ENCODE measurements at regions not wholly inside any gene's neighbourhood (a gene's known extent, or its start where the extent isn't known, plus 50 kb on each side); places are given as distances from the start of the nearest gene placed in this dataset.

GRCh38 chr12:67735868-67736267, 87.3 kb downstream of the DYRK2 start:
- no peak for TF ChIP-seq CTCF (IDR thresholded peaks at IDR 0.05; ENCODE audit: control extremely low read depth in 1 of 3, insufficient read depth in 1 of 3, low read depth in 1 of 3, low read length in 3 of 3)
- TF ChIP-seq JUND (IDR thresholded peaks at IDR 0.05; ENCODE audit: low read length), result no peak
- no peak for TF ChIP-seq USF2 (IDR thresholded peaks at IDR 0.05; ENCODE audit: low read length)
- no peak for TF ChIP-seq FOSL1 (IDR thresholded peaks at IDR 0.05; ENCODE audit: insufficient read depth, low read depth, low read length)
- no peak for TF ChIP-seq EZH2 (IDR thresholded peaks at IDR 0.05; ENCODE audit: low read depth, low read length, severe bottlenecking)
- TF ChIP-seq RAD21 (IDR thresholded peaks at IDR 0.05 in 1 of 2, conservative IDR thresholded peaks at IDR 0.05 in 1 of 2; ENCODE audit: low read depth in 2 of 2, low read length in 2 of 2), result no peak
- TF ChIP-seq POLR2AphosphoS5 (IDR thresholded peaks at IDR 0.05; ENCODE audit: low read depth, low read length), result no peak
- TF ChIP-seq RFX5 (IDR thresholded peaks at IDR 0.05; ENCODE audit: borderline replicate concordance, low read depth, low read length), result no peak
- no peak for TF ChIP-seq BRCA1 (IDR thresholded peaks at IDR 0.05; ENCODE audit: low read depth, low read length)
- TF ChIP-seq SP1 (IDR thresholded peaks at IDR 0.05; ENCODE audit: low read depth, low read length), result no peak
- TF ChIP-seq CHD1 (IDR thresholded peaks at IDR 0.05; ENCODE audit: low read depth, low read length), result no peak
- TF ChIP-seq CEBPB (IDR thresholded peaks at IDR 0.05; ENCODE audit: low read depth, low read length), result no peak

Data from H1 (cell line).